Esophagus muscularis mucosa (tissue), 4 donors: ENCODE measurements at regions not wholly inside any gene's neighbourhood (a gene's known extent, or its start where the extent isn't known, plus 50 kb on each side); places are given as distances from the start of the nearest gene placed in this dataset.

ENCODE experiments used
- DNase-seq: peaks from one replicate; pipeline ENCODE4 v3.0.0-alpha.2; 2017; ENCODE audit errors: extremely low spot score
- H3K27ac ChIP-seq, 4 donors: fragments of 200-600 bp; sonication (generic); replicated peaks in 1 of 4; 1 replicate in 3 of 4; 2 replicates in 1 of 4; pipeline ENCODE4 v1.5.1; 2016 to 2019; ENCODE audit warnings: mild to moderate bottlenecking in 1 of 4
- H3K27me3 ChIP-seq, 4 donors: fragments of 200-600 bp; sonication (generic); one replicate each; pipeline versions ENCODE4 v1.5.1 to v1.6.0; 2016 to 2019
- H3K36me3 ChIP-seq, 4 donors: fragments of 200-600 bp; sonication (generic); one replicate each; pipeline ENCODE4 v1.5.1; 2016 to 2019
- H3K4me1 ChIP-seq, 4 donors: fragments of 200-600 bp; sonication (generic); one replicate each; pipeline ENCODE4 v1.5.1; 2016 to 2019
- H3K4me3 ChIP-seq, 4 donors: fragments of 200-600 bp; sonication (generic); 1 replicate in 2 of 4; 2 replicates in 2 of 4; pipeline ENCODE4 v1.5.1; 2016 to 2019; ENCODE audit warnings: mild to moderate bottlenecking in 4 of 4, moderate library complexity in 1 of 4
- H3K9me3 ChIP-seq, 4 donors: fragments of 200-600 bp; sonication (generic); 1 replicate in 3 of 4; 2 replicates in 1 of 4; pipeline ENCODE4 v1.5.1; 2016 to 2019
- CTCF ChIP-seq, 3 experiments: fragments of 200-600 bp in 2 of 3; fragments of 450-650 bp in 1 of 3; sonication (generic) in 2 of 3; IDR thresholded peaks; one replicate each; pipeline ENCODE4 v1.5.1; 2017 to 2019; ENCODE audit warnings: antibody characterized with exemption in 3 of 3, mild to moderate bottlenecking in 2 of 3, moderate library complexity in 1 of 3
- EP300 ChIP-seq: sonication (generic); formaldehyde crosslinking; IDR thresholded peaks from one replicate; pipeline ENCODE4 v1.6.1; 2017; ENCODE audit warnings: antibody characterized with exemption
- POLR2A ChIP-seq: fragments of 450-650 bp; IDR thresholded peaks from one replicate; pipeline ENCODE4 v1.6.1; 2017; ENCODE audit warnings: antibody characterized with exemption, moderate library complexity, mild to moderate bottlenecking, low read depth
- POLR2AphosphoS5 ChIP-seq, 2 donors: sonication (generic); formaldehyde crosslinking; IDR thresholded peaks; one replicate each; pipeline ENCODE4 v1.6.1; 2017; ENCODE audit warnings: antibody characterized with exemption in 2 of 2
- WGBS: methylation state at CpG from one replicate; pipeline ENCODE4 v1.1.5; 2018; 5-methylcytosine and 5-hydroxymethylcytosine counted together
- intact Hi-C: fragments of 100-400 bp; cut with DNase I; formaldehyde crosslinking; loops from one replicate; pipeline ENCODE4 v1.15.1; 2023

DNA sequence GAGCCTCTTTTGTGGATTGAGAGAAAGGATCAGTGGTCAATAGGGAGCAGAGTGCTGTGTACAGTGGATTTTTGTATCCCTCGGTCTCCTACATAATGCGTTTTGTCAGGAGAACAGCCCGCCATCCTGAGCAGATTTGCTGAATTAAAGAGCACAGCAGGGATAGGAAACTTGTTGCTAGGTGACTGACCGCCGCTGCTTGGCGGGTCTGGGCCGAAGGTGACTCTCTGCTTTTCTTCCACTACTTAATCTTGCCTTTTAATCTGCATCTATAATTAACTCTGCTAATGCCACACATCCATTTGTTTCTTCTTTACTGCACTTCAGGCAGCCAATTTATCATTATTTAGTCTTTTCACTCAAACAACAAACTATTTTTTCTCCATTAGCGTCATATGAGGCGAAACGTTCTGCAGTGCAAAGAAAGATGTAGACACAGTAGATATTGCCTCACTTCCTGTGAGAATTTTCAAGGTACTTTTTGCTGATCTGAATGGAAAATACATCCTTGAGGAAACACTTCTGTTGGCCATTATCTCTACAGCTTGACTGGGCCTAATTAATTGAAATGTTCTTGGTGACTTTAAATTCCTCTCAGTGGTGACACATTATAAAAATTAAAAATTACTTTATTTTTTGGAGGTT, 108.0 kb downstream of the PPM1A start:
- Histone ChIP-seq H3K27ac (no peak overlapping the region), H3K36me3 (no peaks in the 10 kb centered on the region), H3K9me3 (no peaks in the 10 kb centered on the region), H3K4me1 (no peaks in the 10 kb centered on the region), H3K4me3 (no peak overlapping the region), H3K27me3 (no peaks in the 10 kb centered on the region)
- no peak for DNase-seq
- WGBS, result 53% methylated on average over 10 of the region's 10 CpGs
- intact Hi-C loops, result no loop called here
- TF ChIP-seq EP300 (no peak), POLR2AphosphoS5 (IDR thresholded peaks at IDR 0.05) (no peak), CTCF (IDR thresholded peaks at IDR 0.05) (no peak), POLR2A (no peak)

DNA sequence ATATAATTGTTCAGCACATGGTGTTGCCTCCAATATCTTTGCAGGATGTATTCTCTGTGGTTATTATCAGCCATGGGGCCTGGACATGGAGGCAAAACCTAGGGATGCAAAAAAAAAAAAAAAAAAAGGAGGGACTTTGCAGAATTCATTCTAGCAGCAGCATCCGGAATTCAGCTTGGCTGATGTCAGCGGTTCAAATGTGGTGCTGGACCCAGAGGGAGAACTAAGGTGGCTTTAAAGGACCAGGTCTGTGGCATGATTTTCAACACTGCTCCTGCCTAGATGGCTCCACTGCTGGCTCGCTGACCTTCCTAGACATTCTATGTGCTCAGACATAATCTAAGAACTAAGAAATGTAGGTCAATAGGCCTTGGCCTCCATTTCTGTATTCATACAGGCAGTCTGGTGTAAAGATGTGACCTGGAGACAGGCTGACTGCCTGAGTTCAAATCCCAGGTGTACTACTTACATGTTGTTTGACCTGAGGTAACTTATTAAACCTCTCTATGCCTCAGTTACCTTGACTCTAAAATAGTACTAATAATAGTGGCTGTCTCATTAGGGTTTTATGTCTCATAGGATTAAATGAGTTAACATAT, 108.6 kb downstream of the PPM1A start:
- intact Hi-C loops, result no loop called here
- Histone ChIP-seq H3K27ac (no peak overlapping the region), H3K36me3 (no peaks in the 10 kb centered on the region), H3K4me1 (no peaks in the 10 kb centered on the region), H3K27me3 (no peaks in the 10 kb centered on the region), H3K9me3 (no peaks in the 10 kb centered on the region), H3K4me3 (no peak overlapping the region)
- 95% methylated on average over 3 of the region's 3 CpGs for WGBS
- TF ChIP-seq CTCF (IDR thresholded peaks at IDR 0.05), result no peak
- TF ChIP-seq EP300, result no peak
- no peak for TF ChIP-seq POLR2AphosphoS5 (IDR thresholded peaks at IDR 0.05)
- no peak for DNase-seq

- Histone ChIP-seq H3K9me3 (no peaks in the 10 kb centered on the region), H3K4me3 (no peak overlapping the region), H3K27ac (no peak overlapping the region), H3K36me3 (no peaks in the 10 kb centered on the region), H3K4me1 (no peaks in the 10 kb centered on the region), H3K27me3 (no peaks in the 10 kb centered on the region)
- TF ChIP-seq CTCF (IDR thresholded peaks at IDR 0.05) (no peak), POLR2A (no peak), POLR2AphosphoS5 (IDR thresholded peaks at IDR 0.05) (no peak), EP300 (no peak)
- no peak for DNase-seq
- WGBS, result 93% methylated on average over 2 of the region's 2 CpGs
- intact Hi-C loops, result no loop called here
Observed at GRCh38 chr14:60363275-60363674, 114.3 kb downstream of the PPM1A start.

DNA sequence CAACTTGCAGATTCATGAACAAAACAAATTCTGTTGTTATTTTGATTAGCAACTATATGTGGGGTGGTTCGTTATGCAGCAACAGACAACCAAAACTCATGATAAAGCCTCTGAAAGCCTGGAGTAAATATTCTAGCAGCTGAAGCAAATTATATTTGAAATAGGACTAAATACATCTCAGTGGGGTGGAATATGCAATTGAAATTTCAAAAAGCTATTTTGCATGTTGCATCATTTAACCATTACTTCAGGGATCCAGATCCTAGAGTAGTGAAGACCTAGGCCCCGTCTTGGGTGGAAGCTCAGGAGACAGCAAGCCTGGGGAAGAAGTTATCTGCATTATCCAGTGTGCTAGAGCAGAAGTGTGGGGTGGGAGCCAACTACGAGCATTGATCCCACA, 114.7 kb downstream of the PPM1A start:
- DNase-seq, result no peak
- H3K27ac ChIP-seq, result no peak overlapping the region
- H3K27me3 ChIP-seq, result no peaks in the 10 kb centered on the region
- no peak overlapping the region for H3K4me3 ChIP-seq
- WGBS, result 83% methylated on average over 3 of the region's 3 CpGs
- intact Hi-C loops, result no loop called here
- H3K36me3 ChIP-seq, result no peaks in the 10 kb centered on the region
- H3K4me1 ChIP-seq, result no peaks in the 10 kb centered on the region
- TF ChIP-seq POLR2AphosphoS5 (IDR thresholded peaks at IDR 0.05) (no peak), POLR2A (no peak), EP300 (no peak), CTCF (IDR thresholded peaks at IDR 0.05) (no peak)
- H3K9me3 ChIP-seq, result no peaks in the 10 kb centered on the region

- no peak overlapping the region for H3K4me3 ChIP-seq
- no peaks in the 10 kb centered on the region for H3K9me3 ChIP-seq
- 87% methylated on average over 7 of the region's 10 CpGs for WGBS
- peaks cover 0 to 5% (median 0%) of the 10 kb centered on the region in 4 donors for H3K27me3 ChIP-seq
- no peaks in the 10 kb centered on the region for H3K36me3 ChIP-seq
- TF ChIP-seq CTCF (IDR thresholded peaks at IDR 0.05) (no peak), POLR2AphosphoS5 (IDR thresholded peaks at IDR 0.05) (no peak), POLR2A (no peak), EP300 (no peak)
- no peaks in the 10 kb centered on the region for H3K4me1 ChIP-seq
- intact Hi-C loops, result no loop called here
- no peak overlapping the region for H3K27ac ChIP-seq
- DNase-seq, result no peak
Observed at GRCh38 chr14:60381909-60382308, 104.0 kb downstream of the C14orf39 start.
